ENCODE measurements at regions not wholly inside any gene's neighbourhood (a gene's known extent, or its start where the extent isn't known, plus 50 kb on each side); places are given as distances from the start of the nearest gene placed in this dataset.

DNA sequence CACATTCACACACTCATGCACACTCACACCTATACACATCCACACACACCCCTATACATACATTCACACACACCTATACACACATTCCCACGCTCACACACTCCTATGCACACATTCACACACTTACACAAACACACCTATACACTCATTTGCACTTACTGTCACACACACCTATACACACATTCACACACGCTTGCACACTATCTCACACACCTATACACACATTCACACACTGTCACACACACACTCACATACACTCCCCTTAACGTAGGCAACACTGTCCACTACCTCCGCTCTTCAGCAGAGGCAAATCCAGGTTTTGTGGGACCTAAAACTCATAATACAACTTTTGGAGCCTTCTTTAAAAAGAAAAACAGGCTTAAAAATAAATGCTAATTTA is 487.7 kb upstream of the CDH4 start:
- TF ChIP-seq ZNF8 (CRISPR knock-in tag; IDR thresholded peaks at IDR 0.05) (no peak), ZFP3 (CRISPR knock-in tag; IDR thresholded peaks at IDR 0.05) (no peak), ZFP30 (CRISPR knock-in tag; IDR thresholded peaks at IDR 0.05) (no peak), ARNTL (CRISPR knock-in tag; IDR thresholded peaks at IDR 0.05; ENCODE audit: borderline replicate concordance, low read depth) (no peak)
- TF ChIP-seq, protein P1, sequence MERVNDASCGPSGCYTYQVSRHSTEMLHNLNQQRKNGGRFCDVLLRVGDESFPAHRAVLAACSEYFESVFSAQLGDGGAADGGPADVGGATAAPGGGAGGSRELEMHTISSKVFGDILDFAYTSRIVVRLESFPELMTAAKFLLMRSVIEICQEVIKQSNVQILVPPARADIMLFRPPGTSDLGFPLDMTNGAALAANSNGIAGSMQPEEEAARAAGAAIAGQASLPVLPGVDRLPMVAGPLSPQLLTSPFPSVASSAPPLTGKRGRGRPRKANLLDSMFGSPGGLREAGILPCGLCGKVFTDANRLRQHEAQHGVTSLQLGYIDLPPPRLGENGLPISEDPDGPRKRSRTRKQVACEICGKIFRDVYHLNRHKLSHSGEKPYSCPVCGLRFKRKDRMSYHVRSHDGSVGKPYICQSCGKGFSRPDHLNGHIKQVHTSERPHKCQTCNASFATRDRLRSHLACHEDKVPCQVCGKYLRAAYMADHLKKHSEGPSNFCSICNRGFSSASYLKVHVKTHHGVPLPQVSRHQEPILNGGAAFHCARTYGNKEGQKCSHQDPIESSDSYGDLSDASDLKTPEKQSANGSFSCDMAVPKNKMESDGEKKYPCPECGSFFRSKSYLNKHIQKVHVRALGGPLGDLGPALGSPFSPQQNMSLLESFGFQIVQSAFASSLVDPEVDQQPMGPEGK (CRISPR knock-in tag; IDR thresholded peaks at IDR 0.05; ENCODE audit: borderline replicate concordance), result no peak
- TF ChIP-seq, protein P2, sequence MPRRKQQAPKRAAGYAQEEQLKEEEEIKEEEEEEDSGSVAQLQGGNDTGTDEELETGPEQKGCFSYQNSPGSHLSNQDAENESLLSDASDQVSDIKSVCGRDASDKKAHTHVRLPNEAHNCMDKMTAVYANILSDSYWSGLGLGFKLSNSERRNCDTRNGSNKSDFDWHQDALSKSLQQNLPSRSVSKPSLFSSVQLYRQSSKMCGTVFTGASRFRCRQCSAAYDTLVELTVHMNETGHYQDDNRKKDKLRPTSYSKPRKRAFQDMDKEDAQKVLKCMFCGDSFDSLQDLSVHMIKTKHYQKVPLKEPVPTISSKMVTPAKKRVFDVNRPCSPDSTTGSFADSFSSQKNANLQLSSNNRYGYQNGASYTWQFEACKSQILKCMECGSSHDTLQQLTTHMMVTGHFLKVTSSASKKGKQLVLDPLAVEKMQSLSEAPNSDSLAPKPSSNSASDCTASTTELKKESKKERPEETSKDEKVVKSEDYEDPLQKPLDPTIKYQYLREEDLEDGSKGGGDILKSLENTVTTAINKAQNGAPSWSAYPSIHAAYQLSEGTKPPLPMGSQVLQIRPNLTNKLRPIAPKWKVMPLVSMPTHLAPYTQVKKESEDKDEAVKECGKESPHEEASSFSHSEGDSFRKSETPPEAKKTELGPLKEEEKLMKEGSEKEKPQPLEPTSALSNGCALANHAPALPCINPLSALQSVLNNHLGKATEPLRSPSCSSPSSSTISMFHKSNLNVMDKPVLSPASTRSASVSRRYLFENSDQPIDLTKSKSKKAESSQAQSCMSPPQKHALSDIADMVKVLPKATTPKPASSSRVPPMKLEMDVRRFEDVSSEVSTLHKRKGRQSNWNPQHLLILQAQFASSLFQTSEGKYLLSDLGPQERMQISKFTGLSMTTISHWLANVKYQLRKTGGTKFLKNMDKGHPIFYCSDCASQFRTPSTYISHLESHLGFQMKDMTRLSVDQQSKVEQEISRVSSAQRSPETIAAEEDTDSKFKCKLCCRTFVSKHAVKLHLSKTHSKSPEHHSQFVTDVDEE (CRISPR knock-in tag; IDR thresholded peaks at IDR 0.05), result no peak
